Activated CD4-positive, CD25-positive, alpha-beta regulatory T cell treated with anti-CD3 and anti-CD28 coated beads, Interleukin-2, amount 50 U/mL, for 24 hours (primary cell): ENCODE measurements at regions not wholly inside any gene's neighbourhood (a gene's known extent, or its start where the extent isn't known, plus 50 kb on each side); places are given as distances from the start of the nearest gene placed in this dataset.
A peak's percentile ranks its signal among the peaks of the same experiment; 100 is the strongest.

Experiments
- ATAC-seq, 2 donors: fragments of 150-1000 bp; cut with Tn5 transposase; one replicate each; pipeline ENCODE4 v1.10.0; 2021; ENCODE audit warnings: mild to moderate bottlenecking in 1 of 2, moderate library complexity in 1 of 2

GRCh38 chr6:170160031-170160627 lies 130.7 kb downstream of the DLL1 start:
- no peak for ATAC-seq

- ATAC-seq: no peak
These were observed 131.6 kb downstream of the DLL1 start for GRCh38 chr6:170159022-170159965.

- ATAC-seq: no peak
These were observed 132.4 kb downstream of the DLL1 start for GRCh38 chr6:170158296-170159021.

GRCh38 chr6:170157567-170158218 lies 133.2 kb downstream of the DLL1 start:
- no peak for ATAC-seq

GRCh38 chr6:170156448-170157375 lies 134.2 kb downstream of the DLL1 start:
- ATAC-seq: no peak

- no peak for ATAC-seq
These were observed 135.2 kb downstream of the DLL1 start for GRCh38 chr6:170155464-170156196.

GRCh38 chr6:170153436-170154319 lies 137.2 kb downstream of the DLL1 start:
- ATAC-seq: no peak

- no peak for ATAC-seq
These were observed 137.9 kb downstream of the DLL1 start for GRCh38 chr6:170152989-170153388.

- no peak for ATAC-seq
These were observed 138.6 kb downstream of the DLL1 start for GRCh38 chr6:170152124-170152926.

- no peak for ATAC-seq
These were observed 139.1 kb downstream of the DLL1 start for GRCh38 chr6:170151804-170152123.

- no peak for ATAC-seq
These were observed 139.5 kb downstream of the DLL1 start for GRCh38 chr6:170151321-170151771.

- no peak for ATAC-seq
These were observed 140.3 kb downstream of the DLL1 start for GRCh38 chr6:170150590-170150945.

GRCh38 chr6:170149681-170150589 lies 140.9 kb downstream of the DLL1 start:
- ATAC-seq: no peak

GRCh38 chr6:170148709-170149470 lies 142.0 kb downstream of the DLL1 start:
- no peak for ATAC-seq

- ATAC-seq: peak; percentile 72 to 74
These were observed 142.8 kb downstream of the DLL1 start for GRCh38 chr6:170147832-170148708.
